ENCODE measurements at regions not wholly inside any gene's neighbourhood (a gene's known extent, or its start where the extent isn't known, plus 50 kb on each side); places are given as distances from the start of the nearest gene placed in this dataset.

- H2AFZ ChIP-seq (ENCODE audit: low read length) = no peak overlapping the region
- H3K27ac ChIP-seq (ENCODE audit: insufficient read depth, low read length) = no peak overlapping the region
- no peak overlapping the region for H3K4me2 ChIP-seq (ENCODE audit: extremely low read depth, insufficient read depth, low read length)
- no peaks in the 10 kb centered on the region for H3K79me2 ChIP-seq (ENCODE audit: control insufficient read depth, insufficient read depth, low read length)
- H3K27me3 ChIP-seq (ENCODE audit: control insufficient read depth, insufficient read depth, low read length) = no peaks in the 10 kb centered on the region
- H4K20me1 ChIP-seq (ENCODE audit: control insufficient read depth, extremely low read depth, insufficient read depth, low read length) = no peaks in the 10 kb centered on the region
- no peak overlapping the region for H3K9ac ChIP-seq (ENCODE audit: insufficient read depth, low read length)
- no peak overlapping the region for H3K4me3 ChIP-seq (replicated peaks in 1 of 4; ENCODE audit: control extremely low read depth in 1 of 4, insufficient read depth in 1 of 4, low read depth in 3 of 4, low read length in 4 of 4)
- DNase-seq (ENCODE audit: low read depth in 2 of 2) = no peak
- no peaks in the 10 kb centered on the region for H3K9me3 ChIP-seq (ENCODE audit: control insufficient read depth, insufficient read depth, low read depth, low read length)
- H3K4me1 ChIP-seq (ENCODE audit: control insufficient read depth, extremely low read depth, insufficient read depth, low read length) = no peaks in the 10 kb centered on the region
- TF ChIP-seq EZH2 (IDR thresholded peaks at IDR 0.05; ENCODE audit: low read length, missing control alignments) = no peak
- TF ChIP-seq CTCF (conservative IDR thresholded peaks at IDR 0.05 in 1 of 2, IDR thresholded peaks at IDR 0.05 in 1 of 2; ENCODE audit: low read depth in 1 of 2, low read length in 2 of 2) = no peak
- H3K36me3 ChIP-seq (ENCODE audit: control insufficient read depth, insufficient read depth, low read length) = no peaks in the 10 kb centered on the region
These were observed 528.5 kb upstream of the CDH5 start for GRCh38 chr16:65838001-65838400.

DNA sequence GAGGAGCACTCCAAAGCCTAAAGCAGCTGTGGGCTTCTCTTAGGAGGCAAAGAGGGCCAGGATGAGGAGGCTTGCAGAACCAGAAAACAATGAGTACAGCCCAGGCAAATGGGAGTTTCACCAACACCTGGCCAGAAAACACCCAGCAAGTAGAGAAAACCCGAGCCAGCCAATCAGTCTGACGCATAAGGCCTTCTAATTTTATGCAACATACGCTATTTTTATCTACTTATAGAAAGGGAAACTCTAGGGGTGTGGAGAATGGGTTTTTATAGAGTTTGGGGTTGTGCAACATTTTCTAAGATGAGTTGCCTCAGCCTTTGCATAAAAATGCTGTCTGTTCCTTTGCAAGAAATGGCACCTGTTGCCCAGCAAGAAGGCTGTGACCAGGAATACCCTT is 529.0 kb upstream of the CDH5 start:
- Histone ChIP-seq H4K20me1 (ENCODE audit: control insufficient read depth, extremely low read depth, insufficient read depth, low read length) (no peaks in the 10 kb centered on the region), H3K4me1 (ENCODE audit: control insufficient read depth, extremely low read depth, insufficient read depth, low read length) (no peaks in the 10 kb centered on the region), H2AFZ (ENCODE audit: low read length) (no peak overlapping the region), H3K27ac (ENCODE audit: insufficient read depth, low read length) (no peak overlapping the region), H3K4me3 (replicated peaks in 1 of 4; ENCODE audit: control extremely low read depth in 1 of 4, insufficient read depth in 1 of 4, low read depth in 3 of 4, low read length in 4 of 4) (no peak overlapping the region), H3K79me2 (ENCODE audit: control insufficient read depth, insufficient read depth, low read length) (no peaks in the 10 kb centered on the region), H3K9me3 (ENCODE audit: control insufficient read depth, insufficient read depth, low read depth, low read length) (no peaks in the 10 kb centered on the region), H3K36me3 (ENCODE audit: control insufficient read depth, insufficient read depth, low read length) (no peaks in the 10 kb centered on the region), H3K4me2 (ENCODE audit: extremely low read depth, insufficient read depth, low read length) (no peak overlapping the region), H3K27me3 (ENCODE audit: control insufficient read depth, insufficient read depth, low read length) (no peaks in the 10 kb centered on the region), H3K9ac (ENCODE audit: insufficient read depth, low read length) (no peak overlapping the region)
- DNase-seq (ENCODE audit: low read depth in 2 of 2) = no peak
- TF ChIP-seq EZH2 (IDR thresholded peaks at IDR 0.05; ENCODE audit: low read length, missing control alignments) (no peak), CTCF (conservative IDR thresholded peaks at IDR 0.05 in 1 of 2, IDR thresholded peaks at IDR 0.05 in 1 of 2; ENCODE audit: low read depth in 1 of 2, low read length in 2 of 2) (no peak)

- Histone ChIP-seq H3K36me3 (ENCODE audit: control insufficient read depth, insufficient read depth, low read length) (no peaks in the 10 kb centered on the region), H3K27me3 (ENCODE audit: control insufficient read depth, insufficient read depth, low read length) (no peaks in the 10 kb centered on the region), H3K79me2 (ENCODE audit: control insufficient read depth, insufficient read depth, low read length) (no peaks in the 10 kb centered on the region), H3K4me1 (ENCODE audit: control insufficient read depth, extremely low read depth, insufficient read depth, low read length) (no peaks in the 10 kb centered on the region), H4K20me1 (ENCODE audit: control insufficient read depth, extremely low read depth, insufficient read depth, low read length) (no peaks in the 10 kb centered on the region), H3K4me2 (ENCODE audit: extremely low read depth, insufficient read depth, low read length) (no peak overlapping the region), H3K9me3 (ENCODE audit: control insufficient read depth, insufficient read depth, low read depth, low read length) (no peaks in the 10 kb centered on the region), H3K27ac (ENCODE audit: insufficient read depth, low read length) (no peak overlapping the region), H3K9ac (ENCODE audit: insufficient read depth, low read length) (no peak overlapping the region), H3K4me3 (replicated peaks in 1 of 4; ENCODE audit: control extremely low read depth in 1 of 4, insufficient read depth in 1 of 4, low read depth in 3 of 4, low read length in 4 of 4) (no peak overlapping the region), H2AFZ (ENCODE audit: low read length) (no peak overlapping the region)
- no peak for DNase-seq (ENCODE audit: low read depth in 2 of 2)
- TF ChIP-seq EZH2 (IDR thresholded peaks at IDR 0.05; ENCODE audit: low read length, missing control alignments) = no peak
- no peak for TF ChIP-seq CTCF (conservative IDR thresholded peaks at IDR 0.05 in 1 of 2, IDR thresholded peaks at IDR 0.05 in 1 of 2; ENCODE audit: low read depth in 1 of 2, low read length in 2 of 2)
These were observed 531.8 kb upstream of the CDH5 start for GRCh38 chr16:65834688-65835087.
